ENCODE measurements at regions not wholly inside any gene's neighbourhood (a gene's known extent, or its start where the extent isn't known, plus 50 kb on each side); places are given as distances from the start of the nearest gene placed in this dataset.

DNA sequence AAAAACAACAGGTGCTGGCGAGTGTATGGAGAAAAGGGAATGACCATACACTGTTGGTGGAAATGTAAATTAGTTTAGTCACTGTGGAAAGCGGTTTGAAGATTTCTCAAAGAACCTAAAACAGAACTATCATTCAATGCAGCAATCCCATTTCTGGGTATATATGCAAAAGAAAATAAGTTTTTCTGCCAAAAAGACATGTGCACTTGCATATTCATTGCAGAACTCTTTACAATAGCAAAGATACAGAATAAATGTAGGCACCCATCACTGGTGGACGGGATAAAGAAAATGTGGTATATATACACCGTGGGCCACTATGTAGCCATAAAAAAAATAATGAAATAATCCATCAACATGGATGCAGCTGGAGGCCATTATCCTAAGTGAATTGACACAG lies 105.1 kb upstream of the FSTL5 start:
- no peak for TF ChIP-seq EZH2phosphoT487 (conservative IDR thresholded peaks at IDR 0.05; ENCODE audit: low read length)
- TF ChIP-seq, protein P1, sequence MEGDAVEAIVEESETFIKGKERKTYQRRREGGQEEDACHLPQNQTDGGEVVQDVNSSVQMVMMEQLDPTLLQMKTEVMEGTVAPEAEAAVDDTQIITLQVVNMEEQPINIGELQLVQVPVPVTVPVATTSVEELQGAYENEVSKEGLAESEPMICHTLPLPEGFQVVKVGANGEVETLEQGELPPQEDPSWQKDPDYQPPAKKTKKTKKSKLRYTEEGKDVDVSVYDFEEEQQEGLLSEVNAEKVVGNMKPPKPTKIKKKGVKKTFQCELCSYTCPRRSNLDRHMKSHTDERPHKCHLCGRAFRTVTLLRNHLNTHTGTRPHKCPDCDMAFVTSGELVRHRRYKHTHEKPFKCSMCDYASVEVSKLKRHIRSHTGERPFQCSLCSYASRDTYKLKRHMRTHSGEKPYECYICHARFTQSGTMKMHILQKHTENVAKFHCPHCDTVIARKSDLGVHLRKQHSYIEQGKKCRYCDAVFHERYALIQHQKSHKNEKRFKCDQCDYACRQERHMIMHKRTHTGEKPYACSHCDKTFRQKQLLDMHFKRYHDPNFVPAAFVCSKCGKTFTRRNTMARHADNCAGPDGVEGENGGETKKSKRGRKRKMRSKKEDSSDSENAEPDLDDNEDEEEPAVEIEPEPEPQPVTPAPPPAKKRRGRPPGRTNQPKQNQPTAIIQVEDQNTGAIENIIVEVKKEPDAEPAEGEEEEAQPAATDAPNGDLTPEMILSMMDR (IDR thresholded peaks at IDR 0.05; ENCODE audit: insufficient read depth, low read length, poor library complexity, severe bottlenecking), result no peak

Data from SU-DHL-6 (cell line).